GM18511 (cell line): ENCODE measurements at regions not wholly inside any gene's neighbourhood (a gene's known extent, or its start where the extent isn't known, plus 50 kb on each side); places are given as distances from the start of the nearest gene placed in this dataset.
"Not testable (repeated sequence)": the region's sequence is repeated elsewhere in the genome, so short reads cannot be mapped to it uniquely, and the experiment has no call there.

Experiments
- ATAC-seq: cut with Tn5 transposase; IDR thresholded peaks from one replicate; pipeline ENCODE4 v1.9.1; 2021; ENCODE audit warnings: mild to moderate bottlenecking, moderate library complexity; ENCODE audit not compliant: unreplicated experiment

GRCh38 chr14:95597784-95598211 is 62.9 kb downstream of the GLRX5 start:
- ATAC-seq: peak; percentile 49

GRCh38 chr14:95601650-95602049 is 66.8 kb downstream of the GLRX5 start:
- no peak for ATAC-seq

- no peak for ATAC-seq
These were observed 68.6 kb downstream of the GLRX5 start for GRCh38 chr14:95603415-95603814.

GRCh38 chr14:95606266-95606665 is 71.4 kb downstream of the GLRX5 start:
- no peak for ATAC-seq

- ATAC-seq: no peak
These were observed 73.9 kb downstream of the GLRX5 start for GRCh38 chr14:95608637-95609235.

- no peak for ATAC-seq
These were observed 74.6 kb downstream of the GLRX5 start for GRCh38 chr14:95609398-95609990.

GRCh38 chr14:95611293-95611880 is 74.8 kb upstream of the TCL1B start:
- no peak for ATAC-seq

- ATAC-seq: peak; percentile 72
These were observed 71.9 kb upstream of the TCL1B start for GRCh38 chr14:95614349-95614748.

GRCh38 chr14:95616745-95617144 is 69.5 kb upstream of the TCL1B start:
- no peak for ATAC-seq

- ATAC-seq: no peak
These were observed 66.3 kb upstream of the TCL1B start for GRCh38 chr14:95619785-95620417.

GRCh38 chr14:95620659-95621059 is 65.6 kb upstream of the TCL1B start:
- no peak for ATAC-seq

GRCh38 chr14:95623195-95623594 is 63.0 kb upstream of the TCL1B start:
- no peak for ATAC-seq

GRCh38 chr14:95625710-95626109 is 60.5 kb upstream of the TCL1B start:
- ATAC-seq: not testable (repeated sequence)

GRCh38 chr14:95635051-95635450 is 51.2 kb upstream of the TCL1B start:
- no peak for ATAC-seq
